HEK293T (cell line): ENCODE measurements at regions not wholly inside any gene's neighbourhood (a gene's known extent, or its start where the extent isn't known, plus 50 kb on each side); places are given as distances from the start of the nearest gene placed in this dataset.

ENCODE experiments used
- BHLHE40 ChIP-seq: fragments of 450-650 bp; IDR thresholded peaks from 2 replicates; pipeline ENCODE4 v1.6.1; 2016; ENCODE audit warnings: mild to moderate bottlenecking, moderate library complexity, borderline replicate concordance
- ELF4 ChIP-seq: fragments of 450-650 bp; IDR thresholded peaks from 2 replicates; pipeline ENCODE4 v1.6.1; 2017; ENCODE audit warnings: antibody characterized with exemption
- FOXM1 ChIP-seq: fragments of 450-650 bp; IDR thresholded peaks from 2 replicates; pipeline ENCODE4 v1.6.1; 2017; ENCODE audit warnings: mild to moderate bottlenecking, borderline replicate concordance
- HDGF ChIP-seq: fragments of 450-650 bp; IDR thresholded peaks from 2 replicates; pipeline ENCODE4 v1.6.1; 2017; ENCODE audit warnings: antibody characterized with exemption, borderline replicate concordance
- L3MBTL2 ChIP-seq: fragments of 450-650 bp; conservative IDR thresholded peaks from 2 replicates; pipeline ENCODE4 v1.6.1; 2016; ENCODE audit warnings: mild to moderate bottlenecking
- LEF1 ChIP-seq: fragments of 450-650 bp; IDR thresholded peaks from 2 replicates; pipeline ENCODE4 v1.6.1; 2017; ENCODE audit warnings: mild to moderate bottlenecking, borderline replicate concordance
- NFRKB ChIP-seq: fragments of 450-650 bp; IDR thresholded peaks from 2 replicates; pipeline ENCODE4 v1.6.1; 2016; ENCODE audit warnings: mild to moderate bottlenecking, moderate library complexity
- PKNOX1 ChIP-seq: fragments of 450-650 bp; IDR thresholded peaks from 2 replicates; pipeline ENCODE4 v1.6.1; 2016
- SP1 ChIP-seq: fragments of 450-650 bp; IDR thresholded peaks from 2 replicates; pipeline ENCODE4 v1.6.1; 2017
- SUZ12 ChIP-seq: fragments of 450-650 bp; IDR thresholded peaks from 2 replicates; pipeline ENCODE4 v1.6.1; 2016; ENCODE audit warnings: mild to moderate bottlenecking
- TARDBP ChIP-seq: fragments of 450-650 bp; IDR thresholded peaks from 2 replicates; pipeline ENCODE4 v1.6.1; 2016

DNA sequence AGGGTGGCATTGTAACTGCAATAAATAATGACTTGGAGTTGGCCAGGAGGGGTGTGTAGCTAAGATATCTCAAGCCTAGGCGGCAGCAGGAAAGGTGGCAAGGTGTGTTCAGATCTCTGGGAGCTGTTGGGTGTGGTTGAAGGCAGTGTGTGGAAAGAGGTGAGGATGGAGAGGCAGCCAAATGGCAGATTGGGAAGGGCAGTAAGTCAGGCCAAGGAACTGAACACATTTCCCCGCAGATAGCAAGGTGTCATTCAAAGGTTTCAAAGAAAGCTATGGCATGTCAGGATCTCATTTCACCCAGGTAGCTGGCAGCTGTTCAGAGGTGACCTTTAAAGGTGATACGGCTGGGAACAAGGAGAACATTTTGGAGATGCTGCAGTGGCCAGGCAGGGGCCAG, 586.0 kb upstream of the MGMT start:
- TF ChIP-seq ELF4 (no peak), TARDBP (no peak), FOXM1 (no peak), BHLHE40 (no peak), L3MBTL2 (no peak), SUZ12 (no peak), SP1 (no peak), NFRKB (no peak), LEF1 (no peak), HDGF (no peak), PKNOX1 (no peak)
